B cell (primary cell): ENCODE measurements at regions not wholly inside any gene's neighbourhood (a gene's known extent, or its start where the extent isn't known, plus 50 kb on each side); places are given as distances from the start of the nearest gene placed in this dataset.
"Not testable (repeated sequence)": the region's sequence is repeated elsewhere in the genome, so short reads cannot be mapped to it uniquely, and the experiment has no call there.

Experiments
- CTCF ChIP-seq: fragments of 200-600 bp; IDR thresholded peaks from one replicate; pipeline ENCODE4 v1.8.0; 2022; ENCODE audit warnings: antibody characterized with exemption, mild to moderate bottlenecking
- EZH2 ChIP-seq: IDR thresholded peaks from 2 replicates; pipeline ENCODE4 v1.6.1; 2012; ENCODE audit warnings: borderline replicate concordance, low read depth, mild to moderate bottlenecking, moderate library complexity, low read length; ENCODE audit not compliant: insufficient read depth, poor library complexity, severe bottlenecking

GRCh38 chr9:42342297-42342696, 158.8 kb downstream of the SPATA31A6 start:
- not testable (repeated sequence) for TF ChIP-seq EZH2, CTCF
